Vagina (tissue), 2 donors: ENCODE measurements at regions not wholly inside any gene's neighbourhood (a gene's known extent, or its start where the extent isn't known, plus 50 kb on each side); places are given as distances from the start of the nearest gene placed in this dataset.

Experiments
- POLR2A ChIP-seq, 2 donors: fragments of 450-650 bp; IDR thresholded peaks; one replicate each; pipeline ENCODE4 v1.6.1; 2017; ENCODE audit warnings: antibody characterized with exemption in 2 of 2, mild to moderate bottlenecking in 2 of 2, moderate library complexity in 2 of 2
- POLR2AphosphoS5 ChIP-seq, 2 donors: sonication (generic); formaldehyde crosslinking; IDR thresholded peaks; one replicate each; pipeline ENCODE4 v1.9.0; 2017; ENCODE audit warnings: antibody characterized with exemption in 2 of 2, mild to moderate bottlenecking in 2 of 2, low read depth in 1 of 2; ENCODE audit not compliant: insufficient read depth in 1 of 2
- TF ChIP-seq, protein P1 (sequence below), 3 experiments: fragments of 450-650 bp in 2 of 3; fragments of 200-600 bp in 1 of 3; sonication (generic) in 1 of 3; IDR thresholded peaks; one replicate each; pipeline ENCODE4 v1.5.1; 2017 to 2019; ENCODE audit warnings: antibody characterized with exemption in 3 of 3, mild to moderate bottlenecking in 2 of 3, moderate library complexity in 2 of 3

DNA sequence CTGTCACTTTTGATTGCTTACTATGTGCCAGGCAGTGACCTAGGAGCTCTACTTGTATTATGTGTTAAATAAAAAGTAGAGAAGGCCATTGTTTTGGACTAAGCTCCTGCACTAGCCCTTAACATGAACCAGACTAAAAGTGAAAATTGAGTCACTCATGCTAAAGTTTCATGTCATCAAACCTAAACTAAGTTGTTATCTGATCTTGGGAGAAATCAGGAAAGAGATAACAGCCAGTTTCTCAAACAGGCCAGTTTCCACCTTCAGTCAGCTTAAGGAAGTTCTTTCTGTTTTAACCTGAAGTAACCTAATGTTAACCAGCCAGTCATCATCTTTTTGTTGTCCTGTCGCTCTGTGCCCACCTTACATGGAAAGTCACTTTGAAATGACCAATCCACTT is 102.1 kb upstream of the MARK1 start:
- TF ChIP-seq, protein P1, sequence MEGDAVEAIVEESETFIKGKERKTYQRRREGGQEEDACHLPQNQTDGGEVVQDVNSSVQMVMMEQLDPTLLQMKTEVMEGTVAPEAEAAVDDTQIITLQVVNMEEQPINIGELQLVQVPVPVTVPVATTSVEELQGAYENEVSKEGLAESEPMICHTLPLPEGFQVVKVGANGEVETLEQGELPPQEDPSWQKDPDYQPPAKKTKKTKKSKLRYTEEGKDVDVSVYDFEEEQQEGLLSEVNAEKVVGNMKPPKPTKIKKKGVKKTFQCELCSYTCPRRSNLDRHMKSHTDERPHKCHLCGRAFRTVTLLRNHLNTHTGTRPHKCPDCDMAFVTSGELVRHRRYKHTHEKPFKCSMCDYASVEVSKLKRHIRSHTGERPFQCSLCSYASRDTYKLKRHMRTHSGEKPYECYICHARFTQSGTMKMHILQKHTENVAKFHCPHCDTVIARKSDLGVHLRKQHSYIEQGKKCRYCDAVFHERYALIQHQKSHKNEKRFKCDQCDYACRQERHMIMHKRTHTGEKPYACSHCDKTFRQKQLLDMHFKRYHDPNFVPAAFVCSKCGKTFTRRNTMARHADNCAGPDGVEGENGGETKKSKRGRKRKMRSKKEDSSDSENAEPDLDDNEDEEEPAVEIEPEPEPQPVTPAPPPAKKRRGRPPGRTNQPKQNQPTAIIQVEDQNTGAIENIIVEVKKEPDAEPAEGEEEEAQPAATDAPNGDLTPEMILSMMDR (IDR thresholded peaks at IDR 0.05), result no peak
- no peak for TF ChIP-seq POLR2AphosphoS5 (IDR thresholded peaks at IDR 0.05; ENCODE audit: insufficient read depth in 1 of 2, low read depth in 1 of 2)
- TF ChIP-seq POLR2A (IDR thresholded peaks at IDR 0.05), result no peak
